Kidney (tissue), 13 donors: ENCODE measurements at regions not wholly inside any gene's neighbourhood (a gene's known extent, or its start where the extent isn't known, plus 50 kb on each side); places are given as distances from the start of the nearest gene placed in this dataset.
A peak's percentile ranks its signal among the peaks of the same experiment; 100 is the strongest.

Source experiments
- DNase-seq, 5 donors: peaks; one replicate each; pipeline ENCODE4 v3.0.0-alpha.2; 2013 to 2020
- FAIRE-seq: peaks from 2 replicates; lab custom pipeline; 2012; peaks lifted over from hg19 to GRCh38; lab: Jason Lieb, UNC
- H3K27ac ChIP-seq, 2 donors: one replicate each; pipeline ENCODE4 v1.7.0; 2013; ENCODE audit warnings: low read depth in 2 of 2, low read length in 2 of 2, inconsistent platforms in 1 of 2
- H3K27me3 ChIP-seq: one replicate; pipeline ENCODE4 v1.7.1; 2013; ENCODE audit warnings: low read length, inconsistent platforms; ENCODE audit not compliant: control insufficient read depth, insufficient read depth
- H3K36me3 ChIP-seq, 3 donors: one replicate each; pipeline versions ENCODE4 v1.7.0 to v1.7.1; 2013; ENCODE audit warnings: low read length in 3 of 3, control low read depth in 1 of 3, inconsistent platforms in 1 of 3; ENCODE audit not compliant: insufficient read depth in 3 of 3, control insufficient read depth in 2 of 3
- H3K4me1 ChIP-seq, 3 donors: one replicate each; pipeline versions ENCODE4 v1.7.0 to v1.7.1; 2013; ENCODE audit warnings: low read length in 3 of 3, inconsistent platforms in 1 of 3, low read depth in 1 of 3; ENCODE audit not compliant: control insufficient read depth in 2 of 3, insufficient read depth in 2 of 3
- H3K4me3 ChIP-seq, 3 donors: one replicate each; pipeline versions ENCODE4 v1.7.0 to v1.8.1; 2013; ENCODE audit warnings: low read length in 3 of 3, control low read depth in 1 of 3, inconsistent platforms in 1 of 3
- H3K9ac ChIP-seq, 3 donors: one replicate each; pipeline versions ENCODE4 v1.7.0 to v1.7.1; 2013; ENCODE audit warnings: low read length in 3 of 3, control low read depth in 1 of 3, inconsistent platforms in 1 of 3
- H3K9me3 ChIP-seq, 3 donors: one replicate each; pipeline versions ENCODE4 v1.7.0 to v1.7.1; 2013; ENCODE audit warnings: low read length in 3 of 3, control low read depth in 1 of 3, inconsistent platforms in 1 of 3; ENCODE audit not compliant: control insufficient read depth in 2 of 3, insufficient read depth in 1 of 3
- CTCF ChIP-seq: IDR thresholded peaks from 3 replicates; pipeline ENCODE4 v1.5.1; 2012; ENCODE audit warnings: mild to moderate bottlenecking, moderate library complexity, borderline replicate concordance; ENCODE audit not compliant: insufficient read depth; ENCODE audit errors: extremely low read depth
- intact Hi-C: fragments of 100-400 bp; cut with DNase I; formaldehyde crosslinking; loops from one replicate; pipeline ENCODE4 v1.11.1; 2022
- donor health status: control.
- donor health status: control.
- donor health status: control.
- donor health status: control.
- donor health status: control.
- donor health status: DM: yes; HTN: yes; CAD: no.
- donor health status: Normal renal cell carcinoma (clear cell type).

GRCh38 chr2:2620604-2621003 lies 289.5 kb upstream of the MYT1L start:
- FAIRE-seq (no peak), DNase-seq (no peak)
- no peaks in the 10 kb centered on the region for H3K27me3 ChIP-seq
- H3K9me3 ChIP-seq, result peaks cover 0 to 6% (median 0%) of the 10 kb centered on the region in 3 donors
- H3K9ac ChIP-seq, result no peak overlapping the region
- intact Hi-C loops, result no loop called here
- no peaks in the 10 kb centered on the region for H3K4me1 ChIP-seq
- no peak for TF ChIP-seq CTCF
- no peak overlapping the region for H3K27ac ChIP-seq
- H3K4me3 ChIP-seq, result no peak overlapping the region
- H3K36me3 ChIP-seq, result no peaks in the 10 kb centered on the region

DNA sequence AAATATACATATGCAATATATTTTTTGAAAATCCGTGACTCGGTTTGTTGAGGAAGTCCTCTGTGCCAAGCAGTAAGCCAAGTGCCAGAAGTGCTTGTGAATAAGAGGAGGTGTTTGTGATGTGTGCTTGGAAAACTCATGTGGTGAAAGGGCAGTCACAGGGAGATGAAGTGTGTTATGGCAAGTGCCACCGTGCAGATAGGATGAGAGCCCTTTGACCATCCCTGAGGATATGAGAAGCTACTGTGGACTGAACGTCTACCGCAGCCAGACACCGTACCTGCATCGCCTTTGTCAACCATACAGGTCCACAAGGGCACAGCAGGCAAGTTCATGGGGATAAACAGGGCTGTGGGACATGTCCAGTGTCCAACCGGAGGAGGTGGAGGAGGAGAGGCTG lies 288.9 kb upstream of the MYT1L start:
- no peaks in the 10 kb centered on the region for H3K27me3 ChIP-seq
- no peak overlapping the region for H3K4me3 ChIP-seq
- H3K9me3 ChIP-seq, result peaks cover 0 to 5% (median 0%) of the 10 kb centered on the region in 3 donors
- H3K27ac ChIP-seq, result no peak overlapping the region
- no peak overlapping the region for H3K9ac ChIP-seq
- no peaks in the 10 kb centered on the region for H3K36me3 ChIP-seq
- DNase-seq (no peak), FAIRE-seq (no peak)
- intact Hi-C loops, result no loop called here
- H3K4me1 ChIP-seq, result no peaks in the 10 kb centered on the region
- no peak for TF ChIP-seq CTCF

DNA sequence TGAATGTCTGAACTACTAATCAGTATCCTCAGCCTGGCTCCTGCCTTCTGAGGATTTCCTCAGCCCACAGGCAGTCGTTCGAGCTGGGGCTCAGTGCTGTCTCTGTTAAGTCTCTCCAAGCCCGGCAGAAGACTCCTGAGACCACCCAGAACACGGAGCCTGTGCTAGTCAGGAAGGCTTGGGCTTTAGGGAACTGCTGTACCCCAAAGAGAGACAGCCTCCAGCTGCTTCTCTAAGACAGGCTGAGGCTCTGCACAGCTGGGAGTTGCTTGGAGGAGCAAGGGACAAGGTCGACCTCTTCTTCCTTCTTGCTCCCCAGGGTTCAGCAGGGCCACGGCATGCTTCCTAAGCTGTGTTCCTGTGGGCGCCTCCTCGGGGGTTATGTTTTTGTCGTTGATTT lies 283.4 kb upstream of the MYT1L start:
- Histone ChIP-seq H3K4me3 (no peak overlapping the region), H3K27ac (no peak overlapping the region), H3K4me1 (no peaks in the 10 kb centered on the region), H3K36me3 (no peaks in the 10 kb centered on the region), H3K27me3 (no peaks in the 10 kb centered on the region), H3K9ac (no peak overlapping the region), H3K9me3 (no peaks in the 10 kb centered on the region)
- FAIRE-seq (no peak), DNase-seq (peak in 2 of 5 donors; percentile 41 to 79)
- no peak for TF ChIP-seq CTCF
- intact Hi-C loops, result no loop called here
